ENCODE measurements at regions not wholly inside any gene's neighbourhood (a gene's known extent, or its start where the extent isn't known, plus 50 kb on each side); places are given as distances from the start of the nearest gene placed in this dataset.
"Not testable (repeated sequence)": the region's sequence is repeated elsewhere in the genome, so short reads cannot be mapped to it uniquely, and the experiment has no call there.

DNA sequence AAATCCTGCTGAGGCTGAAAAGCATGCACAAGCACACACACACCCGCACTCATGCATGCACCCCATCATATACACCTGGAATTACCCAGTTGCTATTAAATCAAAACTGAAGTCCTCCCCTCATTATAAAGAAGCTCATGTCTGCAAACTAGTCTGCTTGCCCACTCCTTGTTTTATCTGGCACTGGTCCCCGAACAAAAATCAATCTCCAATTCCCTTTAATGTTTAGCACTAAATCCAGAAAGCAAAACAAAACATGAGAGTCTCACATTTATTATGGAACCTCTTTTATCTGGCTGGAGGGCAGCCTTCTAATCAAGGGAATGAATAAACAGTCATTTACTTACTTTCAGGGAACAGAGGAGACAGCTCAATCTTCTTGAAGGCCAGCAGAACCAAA, 1093.4 kb upstream of the FLRT2 start:
- DNase-seq = peak; percentile 90

DNA sequence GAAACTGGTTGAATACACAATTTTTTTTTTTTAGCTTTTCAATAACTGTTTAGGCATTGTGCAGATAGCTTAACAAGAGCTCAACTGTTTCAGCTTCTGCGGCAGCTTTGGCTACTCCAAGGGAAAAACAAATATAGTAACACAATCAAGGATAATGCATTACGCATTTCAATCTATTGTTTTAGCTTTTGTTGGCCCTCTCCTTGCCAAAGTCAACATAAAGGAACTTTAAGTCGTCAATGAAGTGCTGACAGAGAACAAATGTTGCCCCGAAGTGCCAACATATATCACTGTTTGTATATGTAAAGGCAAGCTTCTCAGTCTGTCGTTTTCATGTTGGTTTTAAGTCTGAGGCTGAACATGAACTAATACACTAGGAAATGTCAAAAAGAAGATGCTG, 1087.4 kb upstream of the FLRT2 start:
- DNase-seq = no peak

DNA sequence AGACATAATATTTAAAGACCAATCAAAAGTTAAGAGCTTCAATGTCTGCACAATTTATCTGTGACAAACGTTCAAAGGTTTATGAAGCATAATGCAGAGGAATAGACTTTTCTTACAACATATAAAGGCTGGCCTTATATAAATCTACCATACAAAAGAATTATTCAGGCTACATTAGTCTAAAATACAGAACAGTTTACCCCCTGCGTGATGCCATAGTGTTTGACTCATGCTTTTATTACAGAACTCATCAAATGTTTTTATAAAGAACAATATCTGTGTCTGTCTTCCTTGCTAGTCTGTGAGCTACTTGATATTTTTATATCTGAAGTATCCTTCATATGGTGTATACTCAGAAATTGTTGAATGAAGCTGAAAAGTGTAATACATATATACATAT, 1084.5 kb upstream of the FLRT2 start:
- no peak for DNase-seq

DNA sequence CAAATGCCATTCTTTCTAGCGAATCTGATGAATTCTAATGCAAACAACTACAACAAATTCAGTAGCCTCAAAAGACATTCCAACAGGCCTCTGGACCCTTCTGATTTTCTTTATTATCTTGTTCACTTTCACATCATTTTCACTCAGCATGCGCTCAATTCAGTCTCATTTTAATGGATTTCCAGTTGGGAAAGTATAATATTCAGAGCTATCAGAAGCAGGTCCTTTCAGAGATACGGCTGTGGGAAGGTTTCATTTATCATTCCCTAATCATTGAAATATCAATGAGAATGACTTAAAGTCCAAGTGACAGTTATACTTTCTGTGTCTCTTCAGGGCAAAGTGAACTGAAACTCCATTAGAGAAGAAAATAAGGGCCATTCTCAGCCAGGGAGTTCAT, 1083.7 kb upstream of the FLRT2 start:
- no peak for DNase-seq

DNA sequence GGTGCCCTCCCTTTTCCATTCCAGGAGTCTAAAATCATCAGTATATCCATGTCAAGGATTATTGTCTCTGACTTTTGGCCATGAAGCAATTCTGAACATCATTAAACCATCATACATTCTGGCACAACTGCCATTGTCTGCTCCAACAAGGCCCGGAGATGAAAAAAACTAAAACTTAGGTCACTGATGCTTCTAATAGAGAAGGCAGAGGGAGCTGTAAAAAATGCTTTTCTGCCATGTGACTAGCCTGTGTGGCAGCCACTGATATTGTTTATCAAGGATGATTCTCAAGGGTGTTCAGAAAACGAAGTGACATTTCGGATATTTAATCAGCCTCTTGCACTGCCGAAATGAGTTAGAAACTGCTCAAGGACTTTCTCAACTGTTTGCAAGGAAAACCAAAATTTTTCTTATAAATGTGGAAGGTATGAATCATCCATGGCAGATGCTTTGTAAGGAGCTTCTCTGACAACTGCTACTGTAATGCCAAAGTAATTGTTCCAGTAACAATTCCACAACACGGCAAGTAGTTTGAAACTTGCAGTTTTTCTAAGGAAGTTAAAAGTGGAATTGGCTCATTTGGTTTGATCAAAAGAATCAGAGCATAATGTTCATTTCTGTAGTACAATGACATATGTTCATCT, 1076.5 kb upstream of the FLRT2 start:
- DNase-seq = no peak

DNA sequence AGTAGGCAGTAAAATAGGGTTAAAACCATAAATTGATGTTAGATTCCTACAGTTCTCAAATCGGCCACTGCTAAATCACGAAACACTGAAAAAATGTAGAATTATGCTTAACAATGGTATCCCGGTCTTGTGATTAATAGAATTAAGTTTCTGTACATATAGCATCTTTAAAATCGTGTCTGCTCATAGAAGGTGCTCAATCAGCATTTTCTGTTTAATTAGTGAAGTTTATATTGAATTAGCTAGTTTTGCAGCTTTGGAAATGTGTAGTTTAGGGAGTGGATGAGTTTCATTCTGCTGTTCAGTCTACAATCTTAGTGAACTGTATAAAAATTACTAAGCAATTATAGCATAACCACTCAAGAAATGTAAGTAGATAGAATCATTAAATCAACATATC, 1075.8 kb upstream of the FLRT2 start:
- no peak for DNase-seq

DNA sequence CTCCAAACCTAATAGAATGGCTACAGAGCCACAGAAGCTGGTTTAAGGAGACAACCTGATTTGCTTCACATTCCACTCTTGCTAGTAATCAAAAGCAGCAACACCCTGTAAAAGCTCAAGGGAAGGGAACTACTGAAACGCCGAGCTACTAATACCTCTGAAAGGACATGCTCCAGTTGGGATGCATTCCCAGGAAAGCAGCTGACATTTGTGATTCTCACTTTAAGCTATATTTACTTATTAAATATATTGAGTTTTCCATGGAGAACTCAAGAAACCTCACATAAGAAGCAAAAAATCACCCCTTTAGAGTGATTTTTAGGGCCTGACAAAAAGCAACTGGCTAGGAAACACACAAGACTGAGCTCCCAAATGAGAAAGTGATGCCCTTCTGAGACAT, 1073.0 kb upstream of the FLRT2 start:
- no peak for DNase-seq

DNA sequence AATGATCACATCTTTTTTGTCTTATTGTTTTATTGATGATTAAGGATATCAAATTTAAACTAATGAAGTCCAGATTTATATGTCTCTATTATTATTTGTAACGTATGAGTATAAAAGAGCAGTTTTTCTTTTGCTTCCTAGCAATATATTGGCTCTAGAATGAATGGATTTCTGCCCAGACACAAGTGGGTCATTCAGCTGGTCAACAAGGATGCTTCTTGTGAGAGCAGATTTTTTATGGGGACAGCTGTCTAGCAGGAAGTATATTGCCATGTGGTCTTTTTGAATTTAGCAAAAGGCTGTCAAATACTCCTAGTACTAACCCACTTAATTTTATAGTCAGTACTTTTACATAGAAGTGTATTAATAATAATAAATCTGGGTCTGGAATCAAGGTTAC, 1071.1 kb upstream of the FLRT2 start:
- DNase-seq = peak; percentile 86

DNA sequence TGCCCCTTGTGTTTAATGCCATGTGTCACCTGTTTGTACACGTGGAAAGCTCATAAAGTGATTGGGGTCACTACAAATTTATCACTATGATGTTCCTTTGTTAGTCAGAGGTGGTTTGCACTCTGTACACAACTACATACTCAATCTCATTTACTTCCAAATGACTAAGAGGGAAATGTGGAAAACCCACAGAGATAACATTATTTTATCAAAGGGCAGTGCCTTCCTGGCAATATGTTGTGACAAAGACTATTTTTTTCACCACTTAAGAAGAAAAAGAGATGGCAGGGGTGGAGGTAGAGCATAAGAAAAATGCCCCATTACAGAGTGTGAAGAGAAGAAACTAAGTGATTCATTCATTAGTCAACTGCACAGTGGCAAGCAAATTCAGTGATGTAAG, 1064.1 kb upstream of the FLRT2 start:
- no peak for DNase-seq

DNA sequence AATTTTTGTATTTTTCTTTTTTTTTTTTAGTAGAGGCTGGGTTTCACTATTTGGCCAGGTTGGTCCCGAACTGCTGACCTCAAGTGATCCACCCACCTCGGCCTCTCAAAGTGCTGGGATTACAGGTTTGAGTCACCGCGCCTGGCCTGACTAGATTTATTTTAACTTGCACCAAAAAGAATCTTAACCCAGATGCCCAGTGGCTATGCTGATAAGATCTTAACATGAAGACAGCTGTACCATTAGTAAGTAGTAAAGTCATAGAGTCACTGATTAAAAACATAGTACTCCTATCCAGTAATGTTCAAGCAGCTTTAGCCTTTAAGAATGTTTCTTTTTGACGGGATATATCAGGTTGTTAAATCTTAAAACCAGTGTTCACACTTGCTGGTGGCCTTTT, 1061.8 kb upstream of the FLRT2 start:
- DNase-seq = no peak

DNA sequence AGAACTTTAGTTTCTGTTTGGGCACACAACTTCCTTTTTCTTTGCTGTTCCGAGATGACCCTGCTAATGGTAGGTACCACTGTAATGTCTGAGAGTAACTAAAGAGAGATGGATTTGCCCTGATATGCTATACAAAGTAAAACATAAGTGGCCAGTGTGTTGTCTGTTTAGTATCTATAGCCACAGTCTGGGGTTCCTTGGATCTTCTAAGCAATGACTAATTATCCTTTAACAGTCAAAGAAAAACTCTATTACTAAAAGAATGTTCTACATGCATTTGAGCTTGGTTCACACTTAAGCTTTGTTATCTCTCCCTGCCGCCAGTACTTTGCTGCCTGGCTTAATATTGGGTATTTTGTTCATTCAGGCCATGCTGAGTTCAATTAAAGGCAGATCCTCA, 1051.9 kb upstream of the FLRT2 start:
- DNase-seq = no peak

DNA sequence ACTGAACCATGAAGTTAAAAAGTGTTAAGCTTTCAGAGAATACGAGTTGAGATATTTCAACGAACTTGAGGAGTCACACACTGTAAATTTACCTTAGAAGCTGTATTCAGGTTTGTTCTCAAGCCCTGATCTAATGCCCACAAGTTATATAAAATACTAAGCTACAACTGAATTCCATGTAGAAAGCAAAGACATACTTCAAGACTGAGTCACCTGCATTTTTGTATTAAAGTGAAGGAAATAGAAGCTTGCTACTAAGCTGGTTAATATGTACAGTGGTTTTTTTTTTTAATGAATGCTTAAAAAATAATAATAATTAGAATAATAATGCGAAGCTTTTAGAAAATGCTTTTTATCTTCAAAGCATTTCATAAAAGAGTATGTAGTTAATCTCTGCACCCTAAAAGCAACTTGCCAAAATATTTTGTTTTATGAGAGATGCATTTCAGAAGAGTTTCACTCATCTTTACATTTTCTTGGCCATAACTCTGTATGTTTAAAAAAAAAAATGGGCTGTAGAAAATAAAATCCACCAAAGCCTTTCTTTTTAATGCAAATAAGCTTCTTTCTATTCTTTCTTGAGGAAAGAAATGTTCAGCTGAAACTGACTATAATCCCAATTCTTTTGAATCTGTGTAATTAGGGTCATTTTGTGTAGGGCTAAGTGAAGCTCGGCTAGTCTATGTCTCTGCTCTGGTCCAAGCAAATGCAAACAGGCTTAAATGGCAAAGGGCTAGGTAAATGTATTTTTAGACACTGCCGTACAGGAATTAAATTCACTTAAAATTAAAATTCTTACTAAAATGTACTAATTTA, 1047.5 kb upstream of the FLRT2 start:
- no peak for DNase-seq

DNA sequence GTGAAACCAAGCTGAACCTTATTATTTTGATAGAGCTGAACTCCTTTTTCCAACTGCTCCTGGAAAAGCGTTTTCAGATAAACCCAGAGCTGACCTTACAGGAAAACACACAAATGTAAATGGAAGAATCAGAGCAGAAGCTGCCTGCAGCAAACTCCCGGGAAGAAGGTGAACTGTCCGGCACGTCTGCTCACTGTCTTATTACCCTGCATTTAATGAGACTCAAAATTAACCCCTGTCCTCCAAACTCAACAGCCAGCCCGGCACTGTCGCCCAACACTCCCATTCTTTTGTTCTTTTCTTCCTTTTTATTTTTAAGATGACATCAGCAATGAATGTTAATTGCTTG, 1046.9 kb upstream of the FLRT2 start:
- no peak for DNase-seq

DNA sequence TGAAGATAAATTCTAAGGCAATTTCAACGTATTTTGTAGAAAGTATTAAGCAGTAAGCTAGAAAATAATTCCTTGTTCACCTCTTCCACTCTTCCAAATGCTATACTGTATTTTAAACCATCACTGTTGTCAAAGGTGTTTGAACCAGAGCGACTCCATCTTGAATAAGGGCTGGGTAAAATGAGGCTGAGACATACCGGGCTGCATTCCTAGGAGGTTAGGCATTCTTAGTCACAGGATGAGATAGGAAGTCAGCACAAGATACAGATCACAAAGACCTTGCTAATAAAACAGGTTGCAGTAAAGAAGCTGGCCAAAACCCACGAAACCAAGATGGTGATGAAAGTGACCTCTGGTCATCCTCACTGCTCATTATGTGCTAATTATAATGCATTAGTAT, 1045.7 kb upstream of the FLRT2 start:
- DNase-seq = not testable (repeated sequence)

DNA sequence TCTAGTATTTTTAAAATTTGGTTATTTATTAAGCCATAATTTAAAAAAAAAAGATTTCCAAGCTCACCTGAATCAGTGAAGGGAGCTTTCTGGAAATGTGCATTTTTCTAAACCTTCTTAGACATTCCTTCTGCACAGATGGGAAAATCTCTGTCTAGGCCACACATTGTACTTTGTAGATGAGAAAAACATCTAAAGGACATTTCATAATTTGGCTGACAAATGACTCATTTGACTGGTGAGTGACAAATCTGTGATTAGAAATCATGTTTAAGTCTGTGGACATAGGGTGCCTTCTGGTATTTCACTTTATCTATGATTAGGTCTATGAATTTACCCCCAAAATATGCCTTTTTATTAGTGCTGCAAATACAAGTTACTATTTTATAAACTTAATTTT, 1044.9 kb upstream of the FLRT2 start:
- no peak for DNase-seq

DNA sequence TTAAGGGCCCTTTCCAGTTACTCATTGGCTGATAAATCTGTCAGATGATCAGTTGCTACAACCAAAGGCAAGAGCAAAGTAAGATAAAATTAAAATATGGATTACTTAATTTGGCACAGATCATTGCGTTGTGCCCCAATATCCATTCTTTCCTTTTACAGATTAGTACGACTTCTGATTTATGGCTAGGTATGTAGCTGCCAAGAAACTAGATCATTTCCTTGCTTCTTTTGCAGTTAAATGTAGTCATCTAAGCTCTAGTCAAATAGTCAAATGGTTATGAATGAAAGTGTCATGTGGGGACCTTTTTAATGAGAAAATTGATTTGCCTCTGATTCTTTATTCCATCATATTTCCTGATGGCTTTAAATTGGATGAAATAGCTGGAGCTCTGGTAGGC, 1039.9 kb upstream of the FLRT2 start:
- DNase-seq = no peak

DNA sequence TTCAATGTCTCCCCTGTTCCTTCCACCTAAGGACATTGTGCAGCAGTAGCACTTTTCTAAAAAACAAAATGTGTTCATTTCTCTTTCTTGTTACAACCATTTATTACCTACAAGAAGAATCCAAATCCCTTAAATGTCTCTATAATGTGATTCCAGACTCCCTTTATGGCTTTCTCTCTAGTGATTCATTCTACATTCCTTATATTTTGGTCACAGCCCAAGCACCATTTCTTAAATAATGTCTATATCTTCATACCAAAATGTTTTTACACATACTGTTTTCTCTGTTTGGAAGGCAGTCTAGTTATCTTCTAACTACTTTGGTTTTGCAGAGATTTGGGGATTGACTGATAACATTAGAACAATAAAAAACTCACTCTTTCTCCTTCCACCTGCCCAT, 1037.3 kb upstream of the FLRT2 start:
- no peak for DNase-seq

DNA sequence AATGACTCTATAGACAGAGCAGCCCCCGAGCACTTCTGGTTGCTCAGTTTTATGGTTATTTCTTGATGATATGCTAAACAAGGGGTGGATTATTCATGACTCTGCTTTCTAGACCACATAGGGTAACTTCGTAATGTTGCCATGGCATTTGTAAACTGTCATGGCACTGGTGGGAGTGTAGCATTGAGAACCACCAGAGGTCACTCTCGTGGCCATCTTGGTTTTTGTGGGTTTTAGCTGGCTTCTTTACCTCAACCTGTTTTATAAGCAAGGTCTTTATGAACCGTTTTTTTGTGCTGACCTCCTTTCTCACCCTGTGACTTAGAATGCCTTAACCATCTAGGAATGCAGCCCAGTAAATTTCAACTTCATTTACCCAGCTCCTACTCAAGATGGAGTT, 1036.2 kb upstream of the FLRT2 start:
- no peak for DNase-seq

DNA sequence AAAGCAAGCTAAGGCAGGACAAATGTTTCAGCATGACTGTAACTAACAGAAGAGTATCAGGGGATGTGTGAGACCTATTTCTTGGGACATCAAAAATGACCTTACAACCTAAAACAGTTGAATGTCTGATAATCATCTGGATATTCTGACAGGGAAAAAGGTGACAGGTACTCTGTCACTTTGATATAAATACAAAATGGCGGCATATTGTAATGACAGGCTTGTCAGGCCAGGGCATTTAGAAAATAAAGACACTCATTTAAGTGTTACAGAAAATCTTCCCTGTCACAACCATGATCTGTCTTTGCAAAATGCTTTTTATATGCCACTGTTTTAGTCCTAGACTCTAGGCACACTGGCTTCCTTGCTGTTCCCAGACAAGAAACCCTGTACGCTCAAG, 1033.3 kb upstream of the FLRT2 start:
- DNase-seq = no peak

DNA sequence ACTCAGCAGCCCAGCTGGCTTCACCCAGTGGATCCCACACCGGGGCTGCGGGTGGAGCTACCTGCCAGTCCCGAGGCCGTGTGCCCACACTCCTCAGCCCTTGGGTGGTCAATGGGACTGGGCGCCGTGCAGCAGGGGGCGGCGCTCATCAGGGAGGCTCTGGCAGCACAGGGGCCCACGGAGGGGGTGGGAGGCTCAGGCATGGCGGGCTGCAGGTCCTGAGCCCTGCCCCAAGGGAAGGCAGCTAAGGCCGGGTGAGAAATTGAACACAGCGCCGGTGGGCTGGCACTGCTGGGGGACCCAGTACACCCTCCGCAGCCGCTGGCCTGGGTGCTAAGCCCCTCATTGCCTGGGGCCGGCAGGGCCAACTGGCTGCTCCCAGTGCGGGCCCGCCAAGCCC, 1017.1 kb upstream of the FLRT2 start:
- DNase-seq = not testable (repeated sequence)

DNA sequence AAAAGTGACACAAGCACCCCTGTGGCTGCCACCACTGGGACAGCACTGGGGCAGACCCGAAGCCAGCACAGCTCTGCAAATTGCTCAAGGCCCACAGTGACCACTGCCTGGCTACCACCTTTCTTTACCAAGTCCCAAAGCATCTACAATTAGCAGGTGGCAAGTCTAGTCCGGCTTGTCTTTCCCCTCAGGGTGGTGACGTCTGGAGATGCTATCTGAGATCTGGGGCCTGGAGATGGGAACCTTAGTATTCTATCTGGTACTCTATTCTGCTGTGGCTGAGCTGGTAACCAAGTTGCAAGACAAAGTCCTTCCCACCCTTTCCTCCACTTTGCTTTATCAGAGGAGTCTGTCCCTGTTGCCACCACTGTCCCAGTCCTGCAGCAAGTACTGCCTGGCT, 1010.1 kb upstream of the FLRT2 start:
- no peak for DNase-seq

DNA sequence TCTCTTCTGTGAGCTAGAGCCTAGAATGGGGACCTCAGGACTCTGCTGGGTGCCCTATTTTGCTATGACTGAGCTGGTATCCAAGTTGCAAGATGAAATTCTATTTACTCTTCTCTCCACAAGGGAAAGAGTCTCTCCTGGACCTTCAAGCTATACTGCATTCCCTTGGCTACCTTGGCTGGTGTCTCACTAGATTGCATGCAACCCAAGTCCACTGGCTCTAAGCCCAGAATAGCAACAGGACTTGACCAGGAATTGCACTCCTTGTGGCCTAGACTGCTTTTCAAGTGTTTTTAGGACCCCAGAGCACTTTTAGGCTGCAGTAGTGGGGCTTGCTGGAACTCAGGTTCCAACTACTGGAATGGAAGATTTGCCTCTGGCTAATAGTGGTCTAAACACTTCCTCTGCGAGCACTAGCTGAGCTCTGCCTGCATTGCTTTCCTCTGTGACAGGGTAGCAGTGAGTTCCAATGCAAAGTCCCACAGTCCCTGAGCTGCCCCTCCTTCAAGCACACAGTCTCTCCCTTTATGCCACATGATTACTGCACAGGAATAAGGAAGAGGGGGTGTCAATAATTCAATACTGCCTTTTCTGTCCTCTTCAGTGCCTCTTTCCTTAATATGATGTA, 1009.1 kb upstream of the FLRT2 start:
- no peak for DNase-seq

DNA sequence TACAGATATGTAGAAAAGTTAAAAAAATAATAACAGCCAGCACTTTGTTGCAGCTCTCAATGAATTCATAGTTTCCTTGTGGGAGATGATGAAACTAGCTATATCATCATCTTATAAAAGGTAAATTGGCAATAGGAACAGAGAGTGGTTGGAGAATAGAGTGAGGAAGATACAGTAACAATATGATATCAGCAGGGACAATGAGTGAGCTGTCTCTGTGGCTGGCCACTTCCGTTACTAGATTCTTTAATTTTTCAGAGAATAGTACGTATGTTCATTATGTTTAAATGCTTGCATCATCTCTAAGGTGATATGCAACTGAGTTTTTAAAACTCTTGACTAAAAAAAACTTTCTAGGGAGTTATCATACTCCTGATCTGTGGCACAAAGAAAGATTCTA, 1006.2 kb upstream of the FLRT2 start:
- no peak for DNase-seq

DNA sequence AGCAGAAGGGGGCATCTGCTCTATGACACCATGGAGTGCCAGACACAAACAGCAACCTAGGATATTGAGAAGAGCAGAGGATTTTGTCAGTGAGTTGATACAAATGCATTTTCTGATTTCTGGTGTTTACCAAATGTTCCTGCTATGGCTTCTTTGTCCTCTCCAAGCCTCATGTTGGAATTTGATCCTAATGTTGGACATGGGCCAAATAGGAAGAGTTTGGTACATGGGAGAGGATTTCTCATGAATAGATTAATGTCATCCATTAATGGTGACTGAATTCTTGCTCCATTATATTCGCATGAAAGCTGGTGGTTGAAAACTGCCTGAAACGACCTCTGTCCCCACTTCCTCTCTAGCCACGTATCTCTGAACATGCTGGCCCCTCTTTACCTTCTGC, 1002.2 kb upstream of the FLRT2 start:
- no peak for DNase-seq

DNA sequence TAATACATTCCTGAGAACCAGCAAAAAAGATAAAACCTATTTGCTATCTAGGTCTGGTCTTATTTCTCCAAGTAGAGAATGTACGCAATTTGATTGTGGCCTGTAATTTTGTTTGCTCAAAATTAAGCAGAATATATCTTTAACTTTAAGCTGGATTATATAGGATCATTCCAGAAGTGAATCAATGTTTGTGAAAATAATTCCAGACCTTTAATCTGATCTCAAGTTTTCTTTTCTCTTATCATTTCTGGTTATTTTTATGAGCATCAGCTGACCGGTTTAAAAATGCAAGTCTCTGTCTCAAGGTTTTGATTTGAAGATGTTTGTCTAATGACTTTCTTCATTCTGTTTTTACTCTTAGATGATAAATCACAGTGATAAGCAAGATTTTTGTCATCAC, 997.9 kb upstream of the FLRT2 start:
- DNase-seq = no peak
